ENCODE measurements at regions not wholly inside any gene's neighbourhood (a gene's known extent, or its start where the extent isn't known, plus 50 kb on each side); places are given as distances from the start of the nearest gene placed in this dataset.

DNA sequence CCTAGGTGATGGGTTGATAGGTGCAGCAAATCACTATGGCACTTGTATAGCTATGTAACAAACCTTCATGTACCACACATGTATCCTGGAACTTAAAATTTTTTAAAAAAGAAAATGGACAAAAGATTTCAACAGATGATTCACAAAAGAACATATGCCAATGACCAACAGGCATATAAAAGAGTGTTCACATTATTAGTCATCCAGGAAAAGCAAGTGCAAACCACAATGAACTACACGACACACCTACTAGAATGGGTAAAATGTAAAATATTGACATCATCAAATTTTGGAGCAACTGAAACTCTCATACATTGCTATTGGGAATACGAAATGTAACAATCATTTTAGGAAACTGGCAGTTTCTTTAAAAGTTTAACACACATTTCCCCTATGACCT lies 109.9 kb downstream of the YIPF5 start:
- H3K27me3 ChIP-seq (replicated peaks; ENCODE audit: control insufficient read depth, insufficient read depth, low read length): no peaks in the 10 kb centered on the region
- no peak overlapping the region for H3K4me3 ChIP-seq (replicated peaks; ENCODE audit: low read depth, low read length)
- no peak for DNase-seq (ENCODE audit: extremely low read depth, insufficient read length)
- TF ChIP-seq, protein P1, sequence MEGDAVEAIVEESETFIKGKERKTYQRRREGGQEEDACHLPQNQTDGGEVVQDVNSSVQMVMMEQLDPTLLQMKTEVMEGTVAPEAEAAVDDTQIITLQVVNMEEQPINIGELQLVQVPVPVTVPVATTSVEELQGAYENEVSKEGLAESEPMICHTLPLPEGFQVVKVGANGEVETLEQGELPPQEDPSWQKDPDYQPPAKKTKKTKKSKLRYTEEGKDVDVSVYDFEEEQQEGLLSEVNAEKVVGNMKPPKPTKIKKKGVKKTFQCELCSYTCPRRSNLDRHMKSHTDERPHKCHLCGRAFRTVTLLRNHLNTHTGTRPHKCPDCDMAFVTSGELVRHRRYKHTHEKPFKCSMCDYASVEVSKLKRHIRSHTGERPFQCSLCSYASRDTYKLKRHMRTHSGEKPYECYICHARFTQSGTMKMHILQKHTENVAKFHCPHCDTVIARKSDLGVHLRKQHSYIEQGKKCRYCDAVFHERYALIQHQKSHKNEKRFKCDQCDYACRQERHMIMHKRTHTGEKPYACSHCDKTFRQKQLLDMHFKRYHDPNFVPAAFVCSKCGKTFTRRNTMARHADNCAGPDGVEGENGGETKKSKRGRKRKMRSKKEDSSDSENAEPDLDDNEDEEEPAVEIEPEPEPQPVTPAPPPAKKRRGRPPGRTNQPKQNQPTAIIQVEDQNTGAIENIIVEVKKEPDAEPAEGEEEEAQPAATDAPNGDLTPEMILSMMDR (IDR thresholded peaks at IDR 0.05; ENCODE audit: insufficient read depth, low read length, poor library complexity, severe bottlenecking): no peak
- no peaks in the 10 kb centered on the region for H3K36me3 ChIP-seq (ENCODE audit: control insufficient read depth, insufficient read depth, low read length)

DNA sequence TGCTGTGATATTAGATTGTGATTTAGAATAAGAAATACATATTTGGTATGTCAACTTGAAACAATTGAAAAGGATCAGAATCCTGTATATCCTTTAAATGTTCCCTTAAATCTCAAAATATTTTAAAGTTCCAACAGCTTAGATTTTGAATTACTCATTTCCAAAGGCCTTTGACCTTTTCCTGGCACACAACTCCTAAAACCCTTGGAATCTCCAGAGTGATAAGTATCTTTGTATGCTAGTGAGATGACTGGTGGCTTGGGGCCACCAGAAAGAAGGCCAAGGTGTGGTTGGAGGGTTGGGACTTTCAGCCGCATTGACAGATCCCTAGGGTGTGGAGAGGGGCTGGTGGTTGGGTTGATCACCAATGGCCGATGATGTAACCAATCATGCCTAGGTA lies 104.7 kb downstream of the YIPF5 start:
- Histone ChIP-seq H3K27me3 (replicated peaks; ENCODE audit: control insufficient read depth, insufficient read depth, low read length) (no peaks in the 10 kb centered on the region), H3K4me3 (replicated peaks; ENCODE audit: low read depth, low read length) (no peak overlapping the region), H3K36me3 (ENCODE audit: control insufficient read depth, insufficient read depth, low read length) (no peaks in the 10 kb centered on the region)
- no peak for DNase-seq (ENCODE audit: extremely low read depth, insufficient read length)
- TF ChIP-seq, protein P1 (IDR thresholded peaks at IDR 0.05; ENCODE audit: insufficient read depth, low read length, poor library complexity, severe bottlenecking): no peak

DNA sequence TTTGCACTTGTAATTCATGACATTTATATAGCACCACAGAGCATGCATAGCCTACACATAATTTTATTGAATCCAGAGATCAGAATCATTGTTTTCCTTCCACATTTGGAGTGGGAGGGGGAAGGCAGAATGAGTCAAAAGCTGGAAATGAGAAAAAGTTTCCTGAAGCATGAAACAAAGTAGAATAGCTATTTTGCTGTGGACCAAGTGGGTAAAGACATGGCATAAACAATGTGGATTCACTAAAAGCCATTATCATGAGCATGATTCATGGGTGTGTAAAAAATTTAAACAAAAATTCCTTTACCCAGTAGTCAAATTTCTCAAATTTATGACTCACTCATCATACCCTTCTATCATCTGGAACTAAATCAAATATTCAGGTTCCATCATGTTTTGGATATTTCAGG lies 97.9 kb downstream of the YIPF5 start:
- Histone ChIP-seq H3K36me3 (ENCODE audit: control insufficient read depth, insufficient read depth, low read length) (no peaks in the 10 kb centered on the region), H3K27me3 (replicated peaks; ENCODE audit: control insufficient read depth, insufficient read depth, low read length) (no peaks in the 10 kb centered on the region), H3K4me3 (replicated peaks; ENCODE audit: low read depth, low read length) (no peak overlapping the region)
- DNase-seq (ENCODE audit: extremely low read depth, insufficient read length): no peak
- TF ChIP-seq, protein P1 (IDR thresholded peaks at IDR 0.05; ENCODE audit: insufficient read depth, low read length, poor library complexity, severe bottlenecking): no peak

DNA sequence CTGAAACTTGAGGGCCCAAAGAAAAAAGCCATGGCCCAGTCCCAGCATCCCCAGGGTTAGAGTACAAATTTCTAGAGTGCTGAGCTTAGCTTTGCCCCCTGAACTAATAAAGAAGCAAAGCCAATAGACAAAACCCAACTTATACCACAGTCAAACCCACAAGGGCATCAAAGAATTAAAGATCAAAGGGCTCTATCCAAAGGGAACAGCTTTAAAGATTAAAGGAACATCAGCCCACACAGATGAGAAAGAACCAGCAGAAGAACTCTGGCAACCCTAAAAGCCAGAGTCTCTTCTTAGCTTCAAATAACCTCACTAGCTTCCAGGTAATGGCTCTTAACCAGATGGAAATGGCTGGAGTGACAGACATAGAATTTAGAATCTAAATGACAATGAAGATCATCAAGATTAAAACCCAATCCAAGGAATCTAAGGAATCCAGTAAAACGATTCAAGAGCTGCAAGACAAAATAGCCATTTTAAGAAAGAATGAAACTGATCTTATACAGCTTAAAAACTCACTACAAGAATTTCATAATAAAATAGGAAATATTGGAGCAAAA lies 93.9 kb downstream of the YIPF5 start:
- no peak overlapping the region for H3K4me3 ChIP-seq (replicated peaks; ENCODE audit: low read depth, low read length)
- H3K36me3 ChIP-seq (ENCODE audit: control insufficient read depth, insufficient read depth, low read length): no peaks in the 10 kb centered on the region
- TF ChIP-seq, protein P1 (IDR thresholded peaks at IDR 0.05; ENCODE audit: insufficient read depth, low read length, poor library complexity, severe bottlenecking): no peak
- H3K27me3 ChIP-seq (replicated peaks; ENCODE audit: control insufficient read depth, insufficient read depth, low read length): no peaks in the 10 kb centered on the region
- no peak for DNase-seq (ENCODE audit: extremely low read depth, insufficient read length)

DNA sequence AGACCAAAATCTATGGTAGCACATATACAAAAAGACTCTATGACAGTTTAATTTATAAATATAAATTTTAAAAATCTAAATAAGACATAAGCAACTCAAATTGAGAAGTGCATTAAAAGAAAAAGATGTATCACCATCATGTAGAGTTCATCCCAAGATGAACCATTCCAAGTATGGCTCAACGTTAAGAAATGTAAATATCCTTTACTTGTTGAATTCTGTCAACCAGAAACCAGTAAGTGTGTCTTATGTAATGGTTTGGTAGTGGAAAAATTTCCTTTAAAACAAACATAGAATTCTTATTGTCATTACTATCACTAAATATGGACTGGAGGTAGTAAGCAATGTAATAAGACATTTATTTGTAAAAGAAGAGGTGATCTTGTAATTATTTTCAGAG lies 87.3 kb downstream of the YIPF5 start:
- Histone ChIP-seq H3K27me3 (replicated peaks; ENCODE audit: control insufficient read depth, insufficient read depth, low read length) (no peaks in the 10 kb centered on the region), H3K36me3 (ENCODE audit: control insufficient read depth, insufficient read depth, low read length) (no peaks in the 10 kb centered on the region), H3K4me3 (replicated peaks; ENCODE audit: low read depth, low read length) (no peak overlapping the region)
- DNase-seq (ENCODE audit: extremely low read depth, insufficient read length): no peak
- TF ChIP-seq, protein P1 (IDR thresholded peaks at IDR 0.05; ENCODE audit: insufficient read depth, low read length, poor library complexity, severe bottlenecking): no peak

DNA sequence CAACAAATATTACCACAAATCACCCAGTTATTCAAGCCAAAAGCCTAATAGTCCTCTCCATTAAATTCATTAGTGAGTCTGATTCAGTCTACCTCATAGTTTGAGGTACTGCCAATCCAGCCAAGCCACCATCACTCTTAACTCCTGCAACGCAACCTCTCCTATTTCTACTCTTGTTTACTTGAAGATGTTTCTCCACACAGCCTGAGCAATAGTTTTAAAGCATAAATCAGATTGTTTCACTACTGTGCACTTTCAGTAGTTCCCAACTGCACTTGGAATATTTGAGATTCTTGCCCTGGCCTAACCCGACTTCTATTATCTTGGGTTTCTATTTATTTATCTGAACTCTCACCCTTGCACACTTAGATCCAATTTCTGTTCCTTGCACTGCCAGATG lies 85.5 kb downstream of the YIPF5 start:
- TF ChIP-seq, protein P1 (IDR thresholded peaks at IDR 0.05; ENCODE audit: insufficient read depth, low read length, poor library complexity, severe bottlenecking): no peak
- H3K4me3 ChIP-seq (replicated peaks; ENCODE audit: low read depth, low read length): no peak overlapping the region
- H3K36me3 ChIP-seq (ENCODE audit: control insufficient read depth, insufficient read depth, low read length): no peaks in the 10 kb centered on the region
- H3K27me3 ChIP-seq (replicated peaks; ENCODE audit: control insufficient read depth, insufficient read depth, low read length): no peaks in the 10 kb centered on the region
- no peak for DNase-seq (ENCODE audit: extremely low read depth, insufficient read length)
